IMR-90 (cell line): ENCODE measurements at regions not wholly inside any gene's neighbourhood (a gene's known extent, or its start where the extent isn't known, plus 50 kb on each side); places are given as distances from the start of the nearest gene placed in this dataset.

Source experiments
- ATAC-seq: fragments of 200-7000 bp; cut with Tn5 transposase; 2 replicates; pipeline ENCODE4 v1.9.1; 2020; ENCODE audit warnings: low read depth, mild to moderate bottlenecking, moderate library complexity
- BruUV-seq: library from RNA; stranded (reverse); fragments of 400-500 nt; replicated peaks from 2 replicates; lab custom pipeline; 2021; lab: Mats Ljungman, UMichigan
- CTCF ChIA-PET: fragments of 300-600 bp; formaldehyde crosslinking; extraction: SDS; loops from one replicate; lab custom pipeline; 2021; ENCODE audit warnings: antibody characterized with exemption; lab: Yijun Ruan, JAX
- POLR2A ChIA-PET: fragments of 300-600 bp; sonication (Branson Sonifier 250); formaldehyde crosslinking; loops from one replicate; lab custom pipeline; 2022; ENCODE audit warnings: antibody characterized with exemption; ENCODE audit not compliant: unreplicated experiment; lab: Charles Lee
- DNase-seq: peaks from one replicate; pipeline ENCODE4 v3.0.0; 2013
- H2AFZ ChIP-seq: replicated peaks from 2 replicates; pipeline ENCODE3; 2013; ENCODE audit warnings: low read length, mild to moderate bottlenecking; ENCODE audit not compliant: poor library complexity
- H2AK5ac ChIP-seq: 2 replicates; pipeline ENCODE4 v1.6.1; 2013; ENCODE audit warnings: low read depth, low read length, inconsistent platforms
- H2AK9ac ChIP-seq: replicated peaks from 2 replicates; pipeline ENCODE3; 2013; ENCODE audit warnings: mild to moderate bottlenecking, low read depth, low read length, moderate library complexity; ENCODE audit not compliant: poor library complexity
- H2BK120ac ChIP-seq: 2 replicates; pipeline ENCODE4 v1.6.1; 2013; ENCODE audit warnings: low read depth, low read length, inconsistent platforms
- H2BK15ac ChIP-seq: 3 replicates; pipeline ENCODE4 v1.6.1; 2013; ENCODE audit warnings: low read depth, low read length, inconsistent platforms
- H2BK20ac ChIP-seq: 2 replicates; pipeline ENCODE4 v1.6.1; 2013; ENCODE audit warnings: low read depth, mild to moderate bottlenecking, inconsistent platforms, low read length, moderate library complexity
- H2BK5ac ChIP-seq: 2 replicates; pipeline ENCODE4 v1.6.1; 2013; ENCODE audit warnings: mild to moderate bottlenecking, low read depth, low read length, inconsistent platforms; ENCODE audit not compliant: poor library complexity, severe bottlenecking
- H3K14ac ChIP-seq: replicated peaks from 2 replicates; pipeline ENCODE4 v1.6.1; 2013; ENCODE audit warnings: low read depth, low read length, inconsistent platforms
- H3K18ac ChIP-seq: 2 replicates; pipeline ENCODE4 v1.6.1; 2013; ENCODE audit warnings: low read depth, low read length, control low read depth
- H3K23ac ChIP-seq: 2 replicates; pipeline ENCODE4 v1.6.1; 2013; ENCODE audit warnings: low read depth, low read length, inconsistent platforms
- H3K27ac ChIP-seq: 2 replicates; pipeline ENCODE4 v1.5.1; 2013; ENCODE audit warnings: mild to moderate bottlenecking, control low read depth, low read length; ENCODE audit not compliant: insufficient read depth
- H3K27me3 ChIP-seq: 2 replicates; pipeline ENCODE4 v1.6.1; 2013; ENCODE audit warnings: low read length; ENCODE audit not compliant: control insufficient read depth, insufficient read depth
- H3K36me3 ChIP-seq: 2 replicates; pipeline ENCODE4 v1.6.1; 2013; ENCODE audit warnings: low read length, mixed read lengths; ENCODE audit not compliant: control insufficient read depth, insufficient read depth
- H3K4ac ChIP-seq: 2 replicates; pipeline ENCODE4 v1.6.1; 2013; ENCODE audit warnings: low read depth, low read length, inconsistent platforms
- H3K4me1 ChIP-seq: 2 replicates; pipeline ENCODE4 v1.6.1; 2013; ENCODE audit warnings: low read length, mixed read lengths; ENCODE audit not compliant: control insufficient read depth, insufficient read depth
- H3K4me2 ChIP-seq: 2 replicates; pipeline ENCODE4 v1.6.1; 2013; ENCODE audit warnings: low read depth, mild to moderate bottlenecking, control low read depth, low read length, moderate library complexity
- H3K4me3 ChIP-seq: 2 replicates; pipeline ENCODE4 v1.5.1; 2013; ENCODE audit warnings: low read depth, mild to moderate bottlenecking, control low read depth, low read length, moderate library complexity; ENCODE audit not compliant: insufficient read depth
- H3K56ac ChIP-seq: 2 replicates; pipeline ENCODE4 v1.6.1; 2013; ENCODE audit warnings: low read length, inconsistent platforms; ENCODE audit not compliant: insufficient read depth; ENCODE audit errors: extremely low read depth
- H3K79me1 ChIP-seq, 2 experiments: 2 replicates each; pipeline ENCODE4 v1.6.1; 2013; ENCODE audit warnings: low read length in 2 of 2, inconsistent platforms in 1 of 2, low read depth in 1 of 2
- H3K9ac ChIP-seq: 2 replicates; pipeline ENCODE4 v1.6.1; 2013; ENCODE audit warnings: low read depth, low read length, control low read depth
- H3K9me1 ChIP-seq: 2 replicates; pipeline ENCODE4 v1.6.1; 2013; ENCODE audit warnings: low read length, inconsistent platforms; ENCODE audit not compliant: insufficient read depth
- H3K9me3 ChIP-seq: 2 replicates; pipeline ENCODE4 v1.6.1; 2013; ENCODE audit warnings: low read length; ENCODE audit not compliant: control insufficient read depth, insufficient read depth
- H4K20me1 ChIP-seq: 2 replicates; pipeline ENCODE4 v1.6.1; 2013; ENCODE audit warnings: low read length, inconsistent platforms; ENCODE audit not compliant: insufficient read depth
- H4K5ac ChIP-seq: 2 replicates; pipeline ENCODE4 v1.6.1; 2013; ENCODE audit warnings: mild to moderate bottlenecking, low read depth, low read length, control low read depth
- H4K8ac ChIP-seq, 2 experiments: 2 replicates each; pipeline ENCODE4 v1.6.1; 2013; ENCODE audit warnings: low read depth in 2 of 2, low read length in 2 of 2, control low read depth in 1 of 2, inconsistent platforms in 1 of 2
- H4K91ac ChIP-seq: 2 replicates; pipeline ENCODE4 v1.6.1; 2013; ENCODE audit warnings: low read depth, low read length, inconsistent platforms; ENCODE audit not compliant: insufficient read depth
- MAZ ChIP-seq: IDR thresholded peaks from 2 replicates; pipeline ENCODE4 v1.6.1; 2012; ENCODE audit warnings: low read depth, mild to moderate bottlenecking, low read length, improper control_type of control experiment, moderate library complexity, borderline replicate concordance
- WGBS, 2 experiments: methylation state at CpG; one replicate each; pipeline versions ENCODE4 v1.1.5 to v1.1.7; 2013; ENCODE audit warnings: missing lambda C conversion rate in 2 of 2; ENCODE audit not compliant: insufficient read length in 1 of 2; ENCODE audit errors: extremely low coverage in 2 of 2; 5-methylcytosine and 5-hydroxymethylcytosine counted together
- dilution Hi-C: fragments of 300-500 bp; cut with HindIII; formaldehyde crosslinking; loops from one replicate; pipeline ENCODE4 v1.14.3; 2018; ENCODE audit warnings: low sequenced_read_pairs; ENCODE audit not compliant: unreplicated experiment
- in situ Hi-C: fragments of 300-500 bp; cut with MboI; formaldehyde crosslinking; loops from 3 replicates; pipeline ENCODE4 v1.14.3; 2019; ENCODE audit warnings: low sequenced_read_pairs, inconsistent platforms, mixed read lengths
- intact Hi-C: fragments of 100-400 bp; cut with micrococcal nuclease; formaldehyde crosslinking; loops from 2 replicates; pipeline ENCODE4 v1.10.0; 2022

DNA sequence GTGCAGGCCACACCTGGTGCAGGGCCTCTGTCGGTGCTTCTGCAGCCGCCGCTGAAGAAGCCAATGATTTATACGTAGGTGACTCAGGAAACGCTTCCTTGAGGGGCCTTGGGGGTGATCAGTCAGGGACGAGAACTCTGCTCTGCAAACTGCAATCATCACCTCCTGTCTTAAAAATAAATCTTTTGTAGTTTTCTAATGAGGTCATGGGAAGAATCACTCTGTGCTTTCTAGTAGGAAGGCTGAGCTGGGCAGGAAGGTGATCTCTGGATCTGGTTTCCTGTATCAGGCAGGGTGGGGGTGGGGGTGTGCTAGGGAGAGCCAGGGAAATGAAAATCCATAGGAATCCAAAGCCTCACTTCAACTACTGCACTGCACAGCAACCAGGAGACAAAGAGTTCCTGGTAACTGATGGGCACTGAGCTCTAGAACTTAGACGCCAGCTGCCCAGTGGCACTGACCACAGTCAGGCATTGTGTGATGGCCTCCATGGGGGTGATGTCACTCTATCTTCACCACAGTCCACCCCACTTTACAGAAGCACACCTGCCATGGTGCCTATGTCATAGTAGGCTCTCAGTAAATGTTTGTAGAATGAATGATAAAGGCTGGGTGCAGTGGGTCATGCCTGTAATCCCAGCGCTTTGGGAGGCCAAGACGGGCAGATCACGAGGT, 292.4 kb upstream of the PWP1 start:
- Histone ChIP-seq H3K18ac (no peak overlapping the region), H2BK15ac (no peak overlapping the region), H3K9me1 (no peaks in the 10 kb centered on the region), H2AK5ac (no peak overlapping the region), H2AK9ac (no peak overlapping the region), H3K4me2 (no peak overlapping the region), H4K91ac (no peak overlapping the region), H3K27ac (no peak overlapping the region), H3K9ac (no peak overlapping the region), H2BK120ac (no peak overlapping the region), H3K4me3 (no peak overlapping the region), H3K23ac (no peak overlapping the region), H4K8ac (no peak overlapping the region), H3K56ac (no peak overlapping the region), H3K14ac (no peak overlapping the region), H3K4ac (no peak overlapping the region), H4K5ac (no peak overlapping the region), H2BK20ac (no peak overlapping the region), H2BK5ac (no peak overlapping the region), H3K79me1 (no peaks in the 10 kb centered on the region), H3K9me3 (peaks cover 6% of the 10 kb centered on the region), H3K36me3 (no peaks in the 10 kb centered on the region), H3K4me1 (no peaks in the 10 kb centered on the region), H3K27me3 (no peaks in the 10 kb centered on the region), H4K20me1 (no peaks in the 10 kb centered on the region), H2AFZ (no peak overlapping the region)
- no TSS peak for BruUV-seq
- no peak for TF ChIP-seq MAZ
- WGBS, 2 experiments: no CpG with 5 or more reads among the region's 10 CpGs
- ChIA-PET POLR2A (no interaction called here), CTCF (no interaction called here)
- in situ Hi-C loops: no loop called here
- dilution Hi-C loops: no loop called here
- ATAC-seq (no peak), DNase-seq (no peak)
- intact Hi-C loops: no loop called here
